GM12873 (cell line): ENCODE measurements at regions not wholly inside any gene's neighbourhood (a gene's known extent, or its start where the extent isn't known, plus 50 kb on each side); places are given as distances from the start of the nearest gene placed in this dataset.

Experiments
- CTCF ChIP-seq: IDR thresholded peaks from 2 replicates; pipeline ENCODE4 v1.5.1; 2012; ENCODE audit warnings: low read depth, mild to moderate bottlenecking, moderate library complexity, low read length, control low read depth; ENCODE audit not compliant: insufficient read depth; ENCODE audit errors: missing control alignments

- TF ChIP-seq CTCF, result no peak
These were observed 325.2 kb downstream of the CYP26B1 start for GRCh38 chr2:71822463-71822862.

- TF ChIP-seq CTCF, result no peak
These were observed 325.8 kb downstream of the CYP26B1 start for GRCh38 chr2:71821856-71822255.

- TF ChIP-seq CTCF, result no peak
These were observed 330.8 kb downstream of the CYP26B1 start for GRCh38 chr2:71816815-71817214.

GRCh38 chr2:71815701-71816474 lies 331.8 kb downstream of the CYP26B1 start:
- no peak for TF ChIP-seq CTCF

- no peak for TF ChIP-seq CTCF
These were observed 332.8 kb downstream of the CYP26B1 start for GRCh38 chr2:71814885-71815284.

- TF ChIP-seq CTCF, result no peak
These were observed 333.7 kb downstream of the CYP26B1 start for GRCh38 chr2:71813807-71814470.

GRCh38 chr2:71813315-71813714 lies 334.3 kb downstream of the CYP26B1 start:
- no peak for TF ChIP-seq CTCF
